PC-3 (cell line): ENCODE measurements at regions not wholly inside any gene's neighbourhood (a gene's known extent, or its start where the extent isn't known, plus 50 kb on each side); places are given as distances from the start of the nearest gene placed in this dataset.

Source experiments
- CTCF ChIP-seq: fragments of 300-600 bp; sonication (generic); conservative IDR thresholded peaks from 2 replicates; pipeline ENCODE4 v1.5.1; 2017; ENCODE audit warnings: antibody characterized with exemption, low read depth, mild to moderate bottlenecking, low read length
- EZH2 ChIP-seq: fragments of 300-600 bp; sonication (generic); IDR thresholded peaks from one replicate; pipeline ENCODE4 v1.6.1; 2017; ENCODE audit warnings: antibody characterized with exemption, mild to moderate bottlenecking, low read length; ENCODE audit not compliant: unreplicated experiment

GRCh38 chr22:26744892-26745808, 87.8 kb downstream of the MIAT start:
- TF ChIP-seq EZH2 (no peak), CTCF (no peak)
